ENCODE measurements at regions not wholly inside any gene's neighbourhood (a gene's known extent, or its start where the extent isn't known, plus 50 kb on each side); places are given as distances from the start of the nearest gene placed in this dataset.
"Not testable (repeated sequence)": the region's sequence is repeated elsewhere in the genome, so short reads cannot be mapped to it uniquely, and the experiment has no call there.

DNA sequence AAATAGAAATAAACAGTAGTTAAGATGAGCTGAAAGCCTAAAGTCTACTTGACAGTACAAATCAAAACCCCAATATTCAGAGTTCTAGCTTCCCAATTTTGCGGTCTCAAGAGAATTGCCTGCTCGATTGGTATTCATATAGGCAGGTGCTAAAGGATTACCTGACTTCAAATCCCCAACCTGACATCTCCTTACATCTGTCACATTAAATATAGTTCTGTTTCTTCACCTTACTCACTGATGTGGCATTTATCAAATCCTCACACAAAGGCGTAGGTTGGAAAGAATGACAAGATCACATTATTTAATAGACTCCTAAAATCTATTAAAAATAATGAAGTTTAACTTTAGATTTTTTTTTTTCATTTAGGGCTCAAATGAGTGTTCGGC is 72.8 kb upstream of the ANKH start:
- no peak for DNase-seq (ENCODE audit: low read depth in 2 of 2)

DNA sequence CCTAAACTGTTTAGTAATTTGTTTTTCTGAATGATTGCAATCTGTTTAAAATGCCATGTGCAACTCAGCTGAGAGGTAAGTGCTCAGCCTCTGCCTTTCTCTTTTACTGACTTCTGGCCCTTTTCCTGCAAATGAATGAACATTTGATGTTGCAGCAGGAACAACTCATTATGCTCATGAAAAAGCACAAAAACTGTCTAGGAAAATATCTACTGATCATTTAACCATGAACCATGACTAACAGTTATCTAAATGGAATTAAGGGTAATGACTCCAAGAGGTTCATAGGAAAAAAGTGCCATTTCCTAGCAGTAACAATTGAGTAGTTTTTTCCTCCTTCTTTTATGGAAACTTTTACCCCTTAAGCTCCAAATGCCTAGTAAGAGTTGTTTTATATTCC is 70.6 kb upstream of the ANKH start:
- no peak for DNase-seq (ENCODE audit: low read depth in 2 of 2)

DNA sequence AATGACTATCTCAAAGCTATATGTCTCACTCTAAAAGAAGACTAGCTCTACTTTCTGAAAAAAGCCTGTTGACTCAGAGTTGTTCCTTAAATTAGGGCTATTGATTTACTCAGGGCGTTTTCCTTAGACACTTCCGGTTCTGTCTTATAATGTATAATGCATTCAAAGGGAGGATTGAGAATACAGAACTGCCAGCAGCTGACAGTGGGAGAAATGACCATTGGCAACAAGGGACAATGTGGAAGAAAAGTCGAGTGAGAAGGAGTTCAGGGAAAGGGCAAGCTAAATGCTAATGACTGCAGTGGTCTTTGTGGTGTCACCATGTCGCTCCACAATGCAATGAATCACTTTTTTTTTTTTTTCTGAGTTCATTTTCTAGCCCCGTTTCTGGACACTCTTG is 65.7 kb upstream of the ANKH start:
- no peak for DNase-seq (ENCODE audit: low read depth in 2 of 2)

DNA sequence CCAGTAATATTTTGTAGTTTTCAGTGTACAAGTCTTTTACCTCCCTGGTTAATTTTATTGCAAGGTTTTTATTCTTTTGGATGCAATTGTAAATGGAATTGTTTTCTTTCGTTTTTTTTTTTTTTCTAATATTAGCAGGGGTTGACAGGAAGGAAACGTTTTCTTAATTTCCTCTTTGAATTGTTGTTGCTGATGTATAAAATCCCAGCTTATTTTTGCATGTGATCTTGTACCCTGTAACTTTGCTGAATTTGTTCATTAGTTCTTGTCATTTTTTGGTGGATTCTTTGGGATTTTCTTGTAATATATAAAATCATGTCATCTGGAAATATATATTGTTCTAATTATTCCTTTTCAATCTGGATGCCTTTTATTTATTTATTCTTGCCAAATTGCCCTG is 65.0 kb upstream of the ANKH start:
- DNase-seq (ENCODE audit: low read depth in 2 of 2) = no peak

DNA sequence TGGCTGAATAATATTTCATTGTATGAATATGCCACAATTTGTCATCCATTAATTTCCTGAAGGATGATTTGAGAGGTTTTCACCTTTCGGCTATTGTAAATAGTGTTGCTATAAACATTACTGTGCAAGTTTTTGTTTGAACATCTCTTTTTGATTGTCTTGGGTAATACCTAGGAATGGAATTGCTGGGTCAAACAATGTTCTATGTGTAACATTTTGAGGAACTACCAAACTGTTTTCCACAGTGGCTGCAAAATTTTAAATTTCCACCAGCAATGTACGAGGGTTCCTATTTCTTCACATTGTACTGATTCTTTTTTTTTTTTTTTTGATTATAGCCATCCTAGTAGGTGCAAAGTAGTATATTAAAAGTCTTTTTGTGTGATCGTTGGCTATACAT is 63.8 kb upstream of the ANKH start:
- no peak for DNase-seq (ENCODE audit: low read depth in 2 of 2)

DNA sequence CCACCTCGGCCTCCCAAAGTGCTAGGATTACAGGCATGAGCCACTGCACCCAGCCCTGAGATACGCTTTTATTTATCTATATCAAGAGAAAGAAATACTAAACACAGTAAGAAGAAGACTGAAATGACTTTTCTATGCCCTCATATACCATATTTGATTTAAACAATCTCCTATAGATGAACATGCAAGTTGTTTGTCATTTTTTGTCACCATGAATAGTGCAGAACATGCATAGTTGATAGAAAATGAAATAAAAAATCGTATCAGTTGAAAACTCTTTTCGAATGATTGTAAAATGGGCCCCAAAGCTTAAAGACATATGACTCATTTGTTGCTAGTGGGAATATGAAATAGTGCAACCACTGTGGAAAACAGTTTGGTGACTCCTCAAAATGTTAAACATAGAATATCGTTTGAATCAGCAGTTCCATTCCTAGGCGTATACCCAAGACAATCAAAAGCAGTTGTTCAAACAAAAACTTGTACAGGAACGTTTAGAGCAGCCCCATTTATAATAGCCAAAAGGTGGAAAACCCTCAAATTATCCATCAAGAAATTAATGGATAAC is 61.4 kb upstream of the ANKH start:
- DNase-seq (ENCODE audit: low read depth in 2 of 2) = no peak

DNA sequence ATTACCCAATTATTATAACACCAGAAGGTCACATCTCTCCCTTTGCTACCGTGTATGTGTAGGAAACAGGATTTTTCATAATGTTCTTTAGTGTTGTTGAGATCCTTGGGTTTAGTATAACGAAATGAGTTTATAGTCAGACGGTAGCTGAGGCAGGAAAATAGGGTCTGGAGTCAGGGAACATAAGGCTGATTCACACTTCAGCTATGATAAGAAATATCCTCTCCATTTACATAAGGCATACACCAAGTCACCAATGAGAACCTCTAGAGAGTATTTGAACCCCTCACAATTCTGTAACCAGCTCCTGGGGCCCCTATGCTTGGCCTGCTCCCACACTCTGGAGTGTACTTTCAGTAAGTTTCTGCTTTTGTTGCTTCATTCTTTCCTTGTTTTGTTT is 58.9 kb upstream of the ANKH start:
- DNase-seq (ENCODE audit: low read depth in 2 of 2) = no peak

DNA sequence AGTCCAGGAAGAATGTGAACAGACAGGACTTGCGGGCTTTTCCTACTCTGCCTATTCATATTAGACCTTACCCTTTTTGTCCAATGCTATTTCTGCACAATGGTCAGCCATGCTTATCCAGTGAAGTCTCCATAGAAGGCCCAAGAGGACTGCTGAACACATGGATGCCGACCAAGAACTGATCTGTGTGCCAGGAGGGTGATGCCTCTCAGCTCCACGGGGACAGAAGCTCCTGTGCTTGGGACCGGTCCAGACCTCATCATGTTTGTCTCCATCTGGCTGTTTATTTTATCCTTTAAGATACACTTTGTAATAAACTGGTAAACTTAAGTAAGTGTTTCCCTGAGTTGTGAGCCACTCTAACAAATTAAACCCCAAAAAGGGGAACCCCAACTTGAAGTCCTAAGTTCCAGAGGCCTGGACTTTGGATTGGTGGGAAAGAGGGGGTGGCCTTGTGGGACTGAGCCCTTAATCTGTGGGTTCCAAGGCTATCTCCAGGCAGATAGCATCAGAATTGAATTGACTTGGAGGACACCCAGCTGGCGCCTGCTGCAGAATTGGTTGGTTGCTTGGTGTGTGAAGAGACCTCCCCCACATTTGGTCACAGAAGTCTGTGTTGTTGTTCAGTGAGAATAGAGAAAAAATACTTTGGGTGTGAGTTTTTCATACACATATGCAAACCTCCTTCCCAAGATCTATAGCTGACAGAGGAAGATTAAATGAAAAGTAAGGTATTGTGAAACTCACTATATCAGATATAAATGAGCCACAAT is 57.9 kb upstream of the ANKH start:
- no peak for DNase-seq (ENCODE audit: low read depth in 2 of 2)

DNA sequence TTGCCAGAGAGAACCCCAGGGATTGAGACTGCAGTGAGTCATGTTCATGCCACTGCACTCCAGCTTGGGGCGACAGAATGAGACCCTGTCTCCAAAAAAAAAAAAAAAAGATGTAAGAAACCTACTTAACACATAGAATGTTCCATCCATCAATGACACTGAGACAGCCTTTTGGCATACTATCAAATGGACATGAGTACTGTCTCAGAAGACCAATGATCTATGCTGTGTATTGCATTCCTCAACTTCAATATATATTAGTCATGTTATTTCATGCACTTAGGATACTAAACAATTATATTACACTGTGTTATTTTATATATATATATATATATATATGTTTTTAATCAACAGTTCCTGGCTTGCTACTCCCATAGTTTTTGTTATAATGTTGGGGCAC is 57.1 kb upstream of the ANKH start:
- DNase-seq (ENCODE audit: low read depth in 2 of 2) = no peak

DNA sequence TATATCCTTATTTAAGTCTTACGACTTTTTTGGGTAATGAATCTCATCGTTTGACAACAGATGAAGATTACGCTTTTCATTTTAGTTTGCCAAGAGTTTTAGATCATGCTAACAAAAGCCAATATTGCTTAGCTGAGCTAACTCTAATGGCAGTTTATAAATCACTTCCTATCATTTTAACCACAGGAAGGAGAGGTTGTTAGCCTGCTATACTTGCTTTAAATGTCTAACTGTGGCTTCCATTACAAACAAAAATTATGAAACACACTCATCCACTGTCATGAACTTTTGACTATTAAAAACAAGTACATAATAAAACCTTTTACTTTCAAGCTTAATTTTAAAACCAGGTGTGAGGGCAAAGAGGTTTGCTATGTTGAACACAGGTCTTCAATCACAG is 53.7 kb upstream of the ANKH start:
- no peak for DNase-seq (ENCODE audit: low read depth in 2 of 2)

DNA sequence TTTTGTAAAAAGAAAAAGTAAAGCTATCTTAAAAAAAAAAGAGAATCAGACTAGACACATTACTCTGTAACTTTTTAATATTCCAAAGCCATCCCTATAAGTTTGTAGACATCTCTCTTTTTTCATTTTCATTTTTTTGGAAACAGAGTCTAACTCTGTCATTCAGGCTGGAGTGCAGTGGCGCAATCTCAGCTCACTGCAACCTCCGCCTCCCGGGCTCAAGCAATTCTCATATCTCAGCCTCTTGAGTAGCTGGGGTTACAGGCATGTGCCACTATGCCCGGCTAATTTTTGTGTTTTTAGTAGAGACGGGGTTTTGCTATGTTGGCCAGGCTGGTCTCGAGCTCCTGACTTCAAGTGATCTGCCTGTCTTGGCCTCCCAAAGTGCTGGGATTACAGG is 51.4 kb upstream of the ANKH start:
- not testable (repeated sequence) for DNase-seq (ENCODE audit: low read depth in 2 of 2)

DNA sequence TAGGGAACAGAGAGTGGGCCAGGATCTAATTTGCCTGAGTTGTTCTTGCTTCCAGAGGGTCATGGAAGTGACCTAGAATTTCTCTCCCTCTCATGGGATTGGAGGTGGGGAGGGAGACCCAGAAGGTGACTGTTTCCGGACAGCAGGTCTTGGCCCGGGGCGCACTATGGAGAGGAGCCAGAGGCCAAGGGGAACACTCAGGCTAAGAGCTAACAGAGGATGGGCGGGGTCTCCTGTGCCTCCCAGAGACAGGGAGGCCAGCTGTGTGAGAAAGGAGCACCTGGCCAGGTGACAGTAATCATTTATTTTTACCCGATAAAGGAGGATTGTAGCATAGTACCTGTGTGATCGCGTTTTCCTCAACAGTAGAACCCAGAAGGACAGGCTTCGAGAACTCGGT is 50.9 kb upstream of the ANKH start:
- DNase-seq (ENCODE audit: low read depth in 2 of 2) = no peak
